Astrocyte of the cerebellum (primary cell): ENCODE measurements at regions not wholly inside any gene's neighbourhood (a gene's known extent, or its start where the extent isn't known, plus 50 kb on each side); places are given as distances from the start of the nearest gene placed in this dataset.

ENCODE experiments used
- DNase-seq: peaks from one replicate; pipeline ENCODE4 v3.0.0-alpha.2; 2011; ENCODE audit warnings: low read depth
- H3K4me3 ChIP-seq: 2 replicates; pipeline ENCODE4 v1.5.1; 2011; ENCODE audit warnings: mild to moderate bottlenecking, low read depth, low read length, moderate library complexity
- in situ Hi-C: cut with HindIII; loops from 2 replicates; pipeline ENCODE4 v1.10.0; 2017; ENCODE audit warnings: low sequenced_read_pairs
- TF ChIP-seq, protein P1 (sequence below): IDR thresholded peaks from 2 replicates; pipeline ENCODE4 v1.5.1; 2012; ENCODE audit warnings: low read length, low read depth, moderate library complexity, mild to moderate bottlenecking; ENCODE audit errors: missing control alignments

DNA sequence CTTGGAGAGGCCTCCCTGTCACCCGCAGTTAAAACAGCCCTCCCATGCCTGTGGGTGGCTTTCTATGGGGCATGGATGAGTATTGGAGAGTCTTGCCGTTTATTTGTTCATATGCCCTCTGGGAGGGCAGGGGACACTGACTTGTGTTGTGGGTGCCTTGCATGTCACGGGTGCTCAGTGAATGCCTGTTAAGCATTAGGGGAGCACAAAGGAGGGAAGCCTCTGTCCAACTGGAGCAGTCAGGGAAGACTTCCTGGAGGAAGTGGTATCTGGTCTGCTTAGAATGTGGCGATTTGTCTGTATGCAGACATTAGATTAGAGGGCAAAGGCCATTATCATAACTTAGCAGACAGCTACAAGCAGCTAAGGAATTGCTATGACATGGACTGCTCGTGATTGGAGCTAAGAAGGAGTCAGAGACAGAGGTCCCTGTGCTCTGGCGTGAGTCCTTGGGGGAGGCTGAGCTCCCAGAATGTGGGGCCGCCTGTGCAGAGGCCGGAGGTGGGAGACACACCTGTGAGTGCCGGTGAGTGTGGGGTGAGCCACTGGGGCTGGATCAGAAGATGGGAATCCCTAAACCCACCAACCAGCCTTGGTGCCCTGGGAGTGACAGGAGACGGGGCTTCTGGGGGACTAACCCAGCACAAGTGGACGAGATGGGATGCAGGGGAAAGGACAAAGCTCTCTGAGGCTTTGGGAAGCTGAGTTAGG lies 286.1 kb downstream of the SEC14L1 start:
- TF ChIP-seq, protein P1, sequence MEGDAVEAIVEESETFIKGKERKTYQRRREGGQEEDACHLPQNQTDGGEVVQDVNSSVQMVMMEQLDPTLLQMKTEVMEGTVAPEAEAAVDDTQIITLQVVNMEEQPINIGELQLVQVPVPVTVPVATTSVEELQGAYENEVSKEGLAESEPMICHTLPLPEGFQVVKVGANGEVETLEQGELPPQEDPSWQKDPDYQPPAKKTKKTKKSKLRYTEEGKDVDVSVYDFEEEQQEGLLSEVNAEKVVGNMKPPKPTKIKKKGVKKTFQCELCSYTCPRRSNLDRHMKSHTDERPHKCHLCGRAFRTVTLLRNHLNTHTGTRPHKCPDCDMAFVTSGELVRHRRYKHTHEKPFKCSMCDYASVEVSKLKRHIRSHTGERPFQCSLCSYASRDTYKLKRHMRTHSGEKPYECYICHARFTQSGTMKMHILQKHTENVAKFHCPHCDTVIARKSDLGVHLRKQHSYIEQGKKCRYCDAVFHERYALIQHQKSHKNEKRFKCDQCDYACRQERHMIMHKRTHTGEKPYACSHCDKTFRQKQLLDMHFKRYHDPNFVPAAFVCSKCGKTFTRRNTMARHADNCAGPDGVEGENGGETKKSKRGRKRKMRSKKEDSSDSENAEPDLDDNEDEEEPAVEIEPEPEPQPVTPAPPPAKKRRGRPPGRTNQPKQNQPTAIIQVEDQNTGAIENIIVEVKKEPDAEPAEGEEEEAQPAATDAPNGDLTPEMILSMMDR = no peak
- H3K4me3 ChIP-seq = no peak overlapping the region
- no peak for DNase-seq
- in situ Hi-C loops = no loop called here

DNA sequence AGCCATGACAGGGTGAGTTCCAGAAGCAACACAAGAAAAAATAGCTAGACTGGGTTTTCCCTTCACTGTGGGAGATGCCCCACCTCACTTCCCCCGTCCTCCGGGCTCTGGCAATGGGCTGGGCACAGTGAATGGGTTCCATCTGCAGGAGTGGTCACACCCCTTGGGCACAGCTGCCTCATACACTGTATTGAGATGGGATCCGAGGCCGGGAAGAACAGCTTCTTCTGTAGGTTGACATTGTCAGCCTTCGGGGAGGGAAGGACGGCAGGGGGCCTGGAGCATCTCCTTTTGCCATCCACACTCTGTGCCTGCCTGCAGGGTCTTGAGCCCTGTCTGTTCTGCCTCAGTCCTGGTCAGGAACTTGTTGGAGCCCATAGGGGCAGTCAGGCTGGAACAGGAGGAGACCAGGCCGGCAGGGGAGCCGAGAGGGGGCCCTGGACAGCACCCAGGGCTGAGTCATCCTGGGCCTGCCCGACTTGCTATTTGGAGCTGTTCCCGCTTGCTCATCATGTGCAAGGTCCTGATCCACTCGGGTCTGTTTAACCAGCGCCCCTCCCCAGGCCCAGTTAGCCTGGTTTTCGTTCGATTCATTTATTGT lies 286.7 kb downstream of the SEC14L1 start:
- H3K4me3 ChIP-seq = no peak overlapping the region
- TF ChIP-seq, protein P1 = no peak
- DNase-seq = no peak
- in situ Hi-C loops = no loop called here

DNA sequence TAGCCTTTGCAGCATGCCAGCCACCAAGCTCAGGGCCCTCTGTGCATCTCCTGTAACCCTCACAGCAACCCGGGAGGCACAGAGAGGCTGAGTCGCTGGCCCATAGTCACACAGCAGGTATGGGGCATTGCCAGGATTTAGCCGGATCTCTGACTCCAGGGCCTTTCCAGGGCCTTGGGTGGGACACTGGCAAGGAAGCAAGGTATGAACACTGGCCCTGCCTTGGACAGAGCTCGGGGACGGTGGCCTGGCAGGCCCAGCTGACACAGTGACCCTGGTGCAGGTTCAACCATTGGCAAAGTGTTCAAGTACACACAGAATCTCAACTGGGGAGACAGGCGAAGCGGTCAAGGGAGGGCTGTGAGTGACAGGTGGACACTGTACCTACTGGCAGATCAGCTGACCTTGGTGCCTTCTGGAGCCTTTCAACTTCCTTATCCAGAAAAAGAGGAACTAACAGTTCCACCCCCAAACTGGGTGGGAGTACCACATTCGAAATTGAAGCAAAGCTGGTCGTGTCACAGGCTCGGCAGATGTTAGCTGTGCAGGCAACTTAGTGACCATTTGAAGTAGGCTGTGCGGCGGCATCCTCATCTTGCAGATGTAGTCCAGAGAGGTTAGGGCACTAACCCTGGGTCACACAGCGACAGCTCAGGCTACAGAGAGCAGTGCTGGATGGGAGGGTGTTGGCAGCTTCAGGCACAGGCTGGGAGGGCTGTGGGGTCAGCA lies 287.4 kb downstream of the SEC14L1 start:
- no peak for DNase-seq
- in situ Hi-C loops = no loop called here
- H3K4me3 ChIP-seq = no peak overlapping the region
- TF ChIP-seq, protein P1 = no peak

DNA sequence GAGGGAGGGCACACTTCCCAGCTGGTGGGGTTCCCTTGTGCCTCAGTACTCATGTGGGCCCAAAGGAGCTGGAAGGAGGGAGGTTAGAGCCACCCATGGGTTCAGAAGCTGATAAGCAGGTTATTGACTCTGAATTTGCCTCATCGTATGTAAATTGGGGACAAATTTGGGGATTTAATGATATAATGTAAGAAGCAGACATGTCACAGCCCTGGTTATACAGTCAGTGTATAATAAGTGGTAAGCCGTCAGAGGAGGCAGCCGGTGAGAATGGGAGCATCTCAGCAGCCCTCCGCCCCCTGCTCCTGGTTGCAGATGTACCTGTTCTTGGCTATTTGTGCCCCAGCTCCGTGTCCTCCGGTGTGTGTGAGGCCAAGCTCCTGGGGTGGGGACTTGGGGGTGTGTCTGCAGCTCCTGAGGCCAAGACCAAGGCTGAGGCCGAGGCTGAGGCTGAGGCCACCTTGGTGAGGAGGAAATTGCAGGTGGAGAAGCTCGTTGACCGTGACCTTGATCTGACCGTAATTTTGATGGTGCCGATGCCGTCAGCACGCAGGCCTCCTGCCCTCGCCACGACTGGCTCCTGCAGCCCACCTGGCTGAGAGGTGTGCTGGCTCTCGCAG lies 288.1 kb downstream of the SEC14L1 start:
- H3K4me3 ChIP-seq = no peak overlapping the region
- TF ChIP-seq, protein P1 = no peak
- no peak for DNase-seq
- in situ Hi-C loops = no loop called here

DNA sequence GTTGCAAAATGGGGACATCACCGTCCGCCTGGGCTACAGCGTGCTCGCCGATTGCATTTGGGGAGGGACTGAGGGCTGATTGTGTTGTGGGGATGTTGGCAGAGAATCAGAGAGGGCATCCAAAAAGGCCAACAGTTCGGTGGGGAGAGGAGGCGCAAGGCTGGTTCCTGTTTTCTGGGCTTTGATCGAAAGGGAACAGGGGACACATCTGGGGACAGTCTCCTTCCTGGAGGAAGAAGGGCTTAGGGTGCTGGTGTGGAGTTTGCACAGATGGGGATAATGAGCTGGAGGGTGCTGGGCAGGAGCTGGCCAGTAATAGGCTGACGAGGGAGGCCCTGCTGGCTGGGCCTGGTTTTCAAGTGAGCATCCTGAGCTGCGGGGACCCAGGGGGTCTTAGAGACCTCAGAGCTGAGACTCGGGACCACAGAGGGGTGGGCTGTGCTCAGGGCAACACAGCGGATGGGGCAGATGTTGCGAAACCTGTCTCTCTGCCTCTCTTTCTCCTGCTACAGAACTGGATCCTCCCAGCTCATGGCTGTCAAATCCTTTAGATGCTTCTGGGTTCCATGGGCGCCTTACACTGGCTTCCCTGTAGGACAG lies 288.7 kb downstream of the SEC14L1 start:
- in situ Hi-C loops = no loop called here
- TF ChIP-seq, protein P1 = no peak
- no peak for DNase-seq
- H3K4me3 ChIP-seq = no peak overlapping the region
